SHP77 (cell line): ENCODE measurements at regions not wholly inside any gene's neighbourhood (a gene's known extent, or its start where the extent isn't known, plus 50 kb on each side); places are given as distances from the start of the nearest gene placed in this dataset.

Experiments
- DNase-seq, 2 experiments: peaks; one replicate each; lab custom pipeline; 2025; lab: John Stamatoyannopoulos, UW

DNA sequence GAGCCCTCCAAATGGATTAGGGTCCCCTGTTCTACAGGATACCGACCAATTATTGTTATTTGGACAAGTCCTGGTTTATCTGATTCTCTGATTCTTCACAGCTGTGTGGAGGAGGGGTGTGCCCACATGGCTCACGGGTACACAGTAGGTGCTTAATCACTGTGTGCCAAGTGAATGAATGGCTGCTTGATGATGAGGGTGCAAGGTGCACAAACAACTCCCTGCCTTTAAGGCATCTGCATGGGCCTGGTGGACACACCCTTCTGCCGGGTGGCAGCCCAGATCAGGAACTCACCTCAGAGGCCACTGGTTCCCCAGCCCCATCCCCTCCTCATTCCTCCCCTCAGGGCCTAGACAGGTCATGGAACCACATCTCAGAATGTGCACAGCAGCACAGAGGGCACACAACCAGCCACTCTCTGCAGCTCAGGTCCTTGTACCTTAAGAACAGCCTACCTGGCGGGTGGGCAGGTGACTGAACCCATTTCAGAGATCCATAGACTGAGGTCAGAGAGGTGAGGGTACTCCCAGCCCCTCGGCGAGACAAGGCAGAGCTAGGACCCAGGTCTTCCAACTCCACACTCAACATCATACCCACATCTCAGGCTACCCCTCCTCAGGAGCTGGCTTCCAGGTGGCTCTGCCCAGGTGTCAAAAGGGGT lies 50.3 kb downstream of the SHANK2 start:
- DNase-seq: no peak

DNA sequence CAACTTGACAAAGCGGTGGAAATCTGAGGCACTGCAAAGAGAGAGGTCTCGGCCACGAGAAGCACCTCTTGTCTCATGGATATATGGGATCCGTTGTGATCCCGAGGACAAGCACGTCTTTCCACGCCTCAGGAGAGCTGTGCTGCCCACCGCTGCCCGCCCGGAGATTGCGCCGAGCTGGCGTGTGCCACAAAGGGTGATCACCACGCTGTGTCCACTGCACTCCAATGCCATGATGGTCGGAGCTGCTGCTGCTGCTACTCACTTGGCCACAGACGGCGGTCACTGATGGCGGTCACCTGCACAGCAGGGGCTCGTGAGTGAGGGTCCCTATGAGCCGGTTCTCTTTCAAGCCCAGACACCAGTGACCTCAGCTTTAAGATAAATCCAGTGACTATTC lies 51.1 kb downstream of the SHANK2 start:
- no peak for DNase-seq

DNA sequence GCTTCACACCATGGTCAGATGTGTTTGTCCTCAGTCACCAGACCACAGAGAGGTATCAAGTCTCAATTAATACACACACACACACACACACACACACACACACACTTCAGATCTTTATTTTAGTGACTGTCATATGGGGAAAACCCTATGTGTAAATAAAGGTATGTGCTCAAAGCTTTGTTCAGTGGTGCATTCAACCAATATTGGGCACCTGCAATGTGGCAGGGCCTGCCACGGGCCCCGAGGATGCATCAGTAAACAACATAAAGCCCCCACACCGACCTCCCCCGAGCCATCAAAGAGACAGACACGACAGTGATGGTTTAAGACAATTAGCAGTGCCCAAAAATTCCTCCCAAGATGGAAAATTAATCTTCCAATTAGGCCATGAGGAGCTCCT lies 51.6 kb downstream of the SHANK2 start:
- DNase-seq: no peak

DNA sequence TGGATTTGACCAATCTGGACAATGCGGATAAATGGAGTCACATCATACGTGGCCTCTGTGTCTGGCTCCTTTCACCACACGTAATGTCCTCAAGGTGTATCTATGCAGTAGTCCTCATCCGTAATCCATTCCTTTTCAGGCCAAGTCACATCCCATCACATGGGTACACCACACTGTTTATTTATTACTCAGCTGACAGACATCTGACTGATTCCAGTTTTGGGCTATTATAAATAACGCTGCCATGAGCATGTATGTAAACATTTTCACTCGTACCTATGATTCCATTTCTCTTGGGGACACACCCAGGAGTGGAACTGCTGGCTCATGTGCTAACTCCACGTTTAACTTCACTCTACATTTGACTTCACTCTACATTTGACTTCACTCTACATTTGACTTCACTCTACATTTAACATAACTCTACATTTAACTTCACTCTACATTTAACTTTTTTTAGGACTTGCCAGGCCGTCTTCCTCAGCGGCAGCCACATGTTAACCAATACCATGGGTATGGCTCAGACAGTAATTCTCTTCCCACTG lies 52.1 kb downstream of the SHANK2 start:
- no peak for DNase-seq

DNA sequence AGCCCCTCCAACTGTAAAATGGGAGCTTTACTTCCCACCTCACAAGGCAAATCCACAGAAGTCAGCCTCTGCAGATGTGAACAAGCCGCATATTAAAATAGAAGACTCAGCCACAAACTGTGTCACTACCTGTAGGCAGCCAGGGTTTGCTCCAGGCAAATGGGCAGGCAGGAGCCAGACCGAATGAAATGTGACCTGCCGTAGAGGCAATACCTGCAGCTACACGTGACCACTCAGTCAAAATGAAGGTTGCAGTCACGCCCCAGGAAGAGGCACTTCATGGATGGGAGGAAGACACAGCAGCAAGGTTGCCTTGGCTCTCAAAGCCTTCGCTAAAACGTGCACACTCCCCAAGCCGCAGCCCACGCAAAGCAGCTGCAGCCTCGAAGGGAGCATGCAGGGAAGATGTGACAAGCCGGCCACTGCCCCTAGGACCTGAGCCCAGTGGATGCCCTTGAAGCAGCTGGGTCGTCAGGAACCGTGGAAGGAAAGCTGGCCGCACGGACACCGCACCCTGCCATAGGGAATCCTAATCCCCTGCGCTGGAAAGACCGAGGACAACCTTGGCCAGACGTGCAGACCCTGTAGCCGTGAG lies 53.1 kb downstream of the SHANK2 start:
- DNase-seq: no peak

DNA sequence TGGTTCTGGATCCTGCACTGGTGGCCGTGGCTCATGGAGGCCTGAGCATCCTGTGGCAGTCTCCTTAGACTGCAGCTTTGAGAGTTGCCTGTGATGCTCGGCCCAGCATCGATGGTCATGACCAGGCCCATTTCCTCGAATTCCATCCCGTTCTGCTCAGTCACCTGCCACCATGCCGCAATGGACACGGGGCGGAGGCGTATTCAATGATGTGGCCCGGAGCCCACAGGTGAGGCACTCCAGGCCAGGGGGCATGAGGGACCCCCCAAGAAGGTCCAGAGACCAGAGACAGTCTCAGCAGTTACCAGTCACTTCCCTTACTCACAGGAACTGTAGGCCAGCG lies 53.6 kb downstream of the SHANK2 start:
- no peak for DNase-seq

DNA sequence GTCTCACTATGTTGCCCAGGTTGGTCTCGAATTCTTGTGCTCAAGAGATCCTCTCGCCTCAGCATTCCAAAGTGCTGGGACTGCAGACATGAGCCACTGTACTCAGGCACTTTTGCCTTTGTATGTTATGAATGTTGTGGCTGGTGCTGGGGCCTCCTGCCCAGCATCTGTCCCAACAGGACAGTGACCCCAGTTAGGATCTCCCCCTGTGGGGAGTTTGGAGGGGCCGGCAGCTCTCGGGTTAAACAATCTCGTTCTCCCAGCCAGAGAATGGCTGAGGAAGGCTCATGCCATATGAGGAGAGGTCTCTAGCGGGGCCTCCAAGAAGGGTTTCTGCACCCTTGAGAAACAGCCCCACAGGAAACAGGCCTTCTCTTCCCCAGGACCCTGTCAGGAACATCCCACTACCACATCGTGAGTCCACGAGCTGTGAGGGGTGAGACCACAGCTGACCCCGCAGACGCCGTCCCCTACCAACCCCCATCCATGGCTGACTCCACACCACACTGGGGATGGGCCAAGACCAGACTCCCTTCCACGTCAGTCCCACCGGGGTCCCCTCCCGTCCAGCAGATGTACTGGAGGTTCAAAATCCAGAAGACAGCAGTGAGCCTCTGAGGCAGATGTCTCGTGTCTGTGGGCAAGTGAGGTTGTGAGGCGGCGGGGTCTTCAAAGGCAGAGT lies 54.1 kb downstream of the SHANK2 start:
- no peak for DNase-seq

DNA sequence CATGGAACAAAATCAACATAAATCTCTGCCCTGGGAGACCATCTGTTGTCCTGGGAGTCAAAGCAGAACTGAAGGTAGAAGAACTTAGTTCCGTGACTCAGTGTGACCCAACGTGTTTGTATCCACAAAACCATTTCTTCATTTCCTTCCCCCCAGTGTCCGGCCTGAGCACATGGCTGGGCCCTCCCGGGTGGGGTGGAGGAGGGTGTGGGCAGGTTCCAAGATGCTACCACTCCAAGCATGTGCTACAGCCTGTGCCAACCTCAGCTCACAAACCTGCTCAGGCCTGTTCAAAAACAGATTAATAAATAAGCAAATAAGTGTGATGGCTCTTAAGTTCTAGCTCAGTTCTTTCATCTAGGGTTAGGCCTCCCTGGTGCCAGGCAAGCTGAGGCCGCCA lies 55.3 kb downstream of the SHANK2 start:
- DNase-seq: no peak

DNA sequence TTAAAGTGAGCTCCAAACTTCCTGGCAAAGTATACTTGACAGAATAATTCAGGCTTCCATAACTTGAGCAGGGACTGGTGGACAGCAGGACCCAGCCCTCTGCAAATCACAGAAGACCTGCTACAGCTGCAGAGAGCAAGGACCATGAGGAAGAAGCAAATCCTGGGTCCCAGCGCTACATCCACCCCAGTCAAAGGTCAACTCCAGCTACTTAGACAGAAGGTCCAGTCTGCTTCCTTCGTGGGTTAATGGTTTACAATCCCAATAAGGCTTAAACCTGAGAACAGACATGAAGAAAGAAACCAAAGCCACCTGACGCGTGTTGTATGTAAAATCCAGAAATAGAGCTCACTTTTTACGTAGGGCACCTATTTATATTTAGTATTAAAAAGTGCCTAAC lies 57.7 kb downstream of the SHANK2 start:
- DNase-seq: no peak

DNA sequence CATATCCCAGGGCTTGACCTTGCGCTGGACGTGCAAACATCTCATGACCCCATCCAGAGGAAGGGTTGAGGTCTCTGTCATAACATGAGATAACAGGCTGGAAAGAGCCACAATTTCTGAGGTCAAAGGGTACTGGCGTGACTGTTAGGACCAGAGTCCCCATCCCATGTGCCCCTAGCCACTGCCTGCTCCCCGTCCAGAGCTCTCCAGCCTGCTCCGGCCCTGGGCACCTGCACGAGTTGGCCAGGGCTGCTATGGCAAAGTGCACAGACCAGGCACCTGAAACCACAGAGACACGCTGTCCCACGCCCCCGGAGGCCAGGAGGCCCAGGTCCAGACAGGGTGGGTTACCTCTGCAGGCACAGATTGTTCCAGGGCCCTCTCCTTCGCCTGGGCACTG lies 58.9 kb downstream of the SHANK2 start:
- DNase-seq: no peak

DNA sequence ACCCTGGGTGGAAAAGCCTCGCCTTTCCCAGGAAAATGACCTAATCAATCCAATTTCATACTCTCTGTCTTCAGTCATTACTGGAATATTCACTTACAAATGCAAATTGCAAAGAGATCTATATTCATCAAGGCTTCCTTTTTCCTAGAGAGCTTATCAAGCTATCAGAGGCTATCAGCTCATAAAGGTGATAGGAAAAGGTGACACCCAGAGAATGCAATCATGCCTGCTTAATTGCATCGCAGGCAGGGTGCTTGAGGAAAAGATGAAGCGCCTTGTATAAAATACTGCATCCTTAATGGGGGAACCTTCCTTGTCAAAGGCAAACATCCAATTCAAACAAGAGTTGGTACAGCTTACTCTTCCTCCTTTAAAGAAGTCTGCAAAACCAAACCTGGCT lies 59.7 kb downstream of the SHANK2 start:
- DNase-seq: no peak

DNA sequence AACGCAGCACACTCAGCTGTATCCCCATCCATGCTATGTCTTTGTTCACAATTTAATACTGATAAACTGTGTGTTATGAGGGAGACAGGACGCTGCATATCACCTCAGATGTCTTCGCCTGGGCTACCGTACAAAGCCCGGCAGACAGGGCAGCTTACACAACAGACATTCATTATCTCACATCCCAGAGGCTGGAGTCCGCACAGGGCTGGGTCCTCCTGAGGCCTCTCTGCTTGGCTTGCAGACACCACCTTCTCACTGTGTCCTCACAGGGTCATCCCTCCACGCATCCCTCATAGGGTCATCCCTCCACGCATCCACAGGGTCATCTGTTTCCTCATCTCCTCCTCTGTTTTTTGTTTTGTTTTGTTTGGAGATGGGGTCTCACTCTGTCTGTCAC lies 61.2 kb downstream of the SHANK2 start:
- DNase-seq: no peak

DNA sequence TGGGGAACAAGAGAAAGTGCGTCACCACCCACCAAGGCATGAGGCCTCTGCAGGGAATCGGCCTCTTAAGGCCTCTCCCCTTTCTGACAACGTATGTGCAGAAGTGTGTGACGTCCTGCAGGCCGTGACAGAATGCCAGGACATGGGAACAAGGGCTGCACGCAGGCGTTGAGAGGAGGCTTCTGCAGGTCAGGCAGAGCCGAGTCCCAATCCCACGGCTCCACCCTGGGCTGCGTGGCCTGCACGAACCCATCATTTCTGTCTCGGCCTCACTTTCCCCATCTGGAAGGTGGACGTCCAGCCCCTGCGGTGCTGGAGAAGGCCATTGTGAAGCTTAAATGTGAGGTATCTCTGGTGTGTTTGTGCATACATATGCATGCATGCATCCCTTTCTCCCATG lies 61.8 kb downstream of the SHANK2 start:
- no peak for DNase-seq

DNA sequence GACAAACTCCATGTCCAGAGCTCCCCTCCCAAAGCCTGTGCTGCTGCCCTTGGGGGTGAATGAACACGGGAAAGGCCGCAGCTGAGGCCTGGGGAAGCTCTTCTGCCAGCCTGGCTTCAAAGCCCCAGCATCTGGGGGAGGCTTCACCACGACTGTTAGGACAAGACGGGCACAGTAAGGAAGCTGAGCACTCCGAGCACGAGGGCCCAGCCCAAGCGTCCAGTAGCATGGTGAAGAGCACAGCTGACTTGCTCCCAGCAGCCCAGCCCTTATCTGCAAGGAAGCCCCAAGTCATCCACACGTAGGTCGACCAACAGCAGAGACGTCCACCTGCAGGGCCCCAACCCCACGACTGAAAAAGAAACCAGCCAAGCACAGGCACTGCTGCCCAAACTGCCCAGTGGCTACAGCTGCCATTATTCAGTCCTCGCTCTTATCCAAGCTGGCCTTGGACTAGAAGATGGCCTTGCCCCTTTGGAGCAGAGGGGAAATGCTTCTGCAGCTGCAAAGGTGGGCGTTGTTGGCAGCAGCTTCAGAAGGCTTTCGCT lies 62.5 kb downstream of the SHANK2 start:
- DNase-seq: no peak

DNA sequence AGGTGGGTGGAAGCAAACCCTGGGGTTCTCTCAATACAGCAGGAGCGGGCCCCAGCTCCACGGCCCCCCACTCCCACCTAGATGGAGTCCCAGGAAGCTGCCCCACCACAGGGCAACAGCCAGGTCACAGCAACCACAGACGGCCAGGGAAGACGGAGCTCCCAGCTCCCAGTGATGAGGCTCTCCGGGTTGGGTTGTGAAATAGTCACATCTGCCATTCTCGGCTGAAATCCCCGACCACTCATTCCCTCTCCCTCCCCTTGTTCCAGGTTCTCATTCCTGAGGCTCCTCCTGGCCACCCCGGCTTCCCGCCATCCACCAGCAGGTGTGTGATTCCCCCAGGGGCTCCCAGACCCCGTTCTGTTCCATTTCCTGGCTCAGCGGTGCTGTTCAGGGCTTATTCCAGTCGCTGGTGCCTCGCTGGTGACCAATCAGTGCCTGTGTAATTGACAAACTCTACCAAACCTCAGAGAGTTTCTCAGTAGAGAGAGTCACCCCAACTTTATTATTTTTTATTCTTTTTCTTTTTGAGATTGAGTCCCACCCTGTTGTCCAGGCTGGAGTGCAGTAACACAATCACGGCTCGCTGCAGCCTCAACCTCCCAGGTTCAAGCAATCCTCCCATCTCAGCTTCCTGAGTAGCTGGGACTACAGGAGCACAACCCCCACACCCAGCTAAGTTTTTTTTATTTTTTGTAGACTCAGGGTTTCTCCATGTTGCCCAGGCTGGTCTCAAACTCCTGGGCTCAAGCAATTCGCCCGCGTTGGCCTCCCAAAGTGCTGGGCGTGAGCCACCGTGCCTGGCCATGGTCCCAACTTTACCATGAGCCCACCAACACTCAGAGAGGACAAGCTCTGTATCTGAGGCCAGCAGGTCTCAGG lies 63.2 kb downstream of the SHANK2 start:
- DNase-seq: no peak

DNA sequence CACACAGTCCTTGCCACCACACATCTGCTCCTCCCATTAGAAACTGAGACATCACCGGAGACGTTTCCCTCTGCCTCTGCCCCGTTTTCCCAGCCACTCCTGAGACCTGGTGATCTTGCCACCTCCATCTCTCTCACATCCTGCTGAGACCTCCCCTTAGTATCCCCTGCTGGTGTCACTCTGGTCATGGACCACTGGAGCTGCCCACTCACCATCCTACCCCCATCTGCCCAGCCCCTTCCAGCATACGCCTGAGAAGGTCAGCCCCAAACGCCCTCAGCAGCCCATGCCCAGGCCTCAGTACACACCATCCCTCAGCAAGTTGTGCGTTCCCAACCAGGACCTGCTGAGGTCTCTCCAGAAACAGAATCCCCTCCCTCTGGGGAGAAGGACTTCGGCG lies 64.3 kb downstream of the SHANK2 start:
- DNase-seq: no peak

DNA sequence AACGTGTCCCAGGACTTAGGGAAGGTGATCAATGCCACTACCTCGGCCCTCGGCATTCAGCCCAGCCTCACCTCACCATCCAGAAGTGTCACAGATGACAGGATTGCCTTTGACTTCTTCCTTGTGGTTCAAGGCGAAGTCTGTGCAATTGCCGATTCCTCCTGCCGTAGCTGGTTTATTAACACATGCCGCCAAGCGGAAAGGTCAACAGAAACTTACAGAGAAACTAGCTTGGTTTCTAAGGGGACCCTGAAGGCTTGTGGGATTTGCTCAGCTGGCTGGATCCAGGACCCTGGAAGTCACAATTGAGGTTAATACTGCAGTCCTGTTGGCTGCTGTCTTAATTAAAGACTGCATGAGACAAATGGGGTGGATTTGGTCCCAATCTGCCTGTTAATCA lies 65.6 kb downstream of the SHANK2 start:
- no peak for DNase-seq

DNA sequence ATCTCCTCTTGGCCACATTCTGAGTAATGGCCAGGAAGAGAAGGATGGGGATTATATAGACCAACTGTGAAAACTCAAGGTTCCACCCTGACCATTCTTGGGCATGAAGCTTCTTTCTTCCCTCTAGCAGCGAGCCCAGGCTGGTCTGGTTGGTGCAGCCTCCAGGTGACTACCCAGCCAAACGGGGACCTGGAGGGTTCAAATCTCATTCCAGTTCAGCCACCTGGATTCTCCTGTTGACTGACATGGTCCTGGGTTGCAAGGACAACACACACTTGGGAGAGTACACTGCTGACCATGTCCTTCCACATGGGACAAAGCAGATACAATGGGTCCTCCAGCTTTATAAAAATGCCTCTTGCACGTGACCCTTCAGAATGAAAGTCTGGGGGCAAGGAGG lies 67.0 kb downstream of the SHANK2 start:
- no peak for DNase-seq

DNA sequence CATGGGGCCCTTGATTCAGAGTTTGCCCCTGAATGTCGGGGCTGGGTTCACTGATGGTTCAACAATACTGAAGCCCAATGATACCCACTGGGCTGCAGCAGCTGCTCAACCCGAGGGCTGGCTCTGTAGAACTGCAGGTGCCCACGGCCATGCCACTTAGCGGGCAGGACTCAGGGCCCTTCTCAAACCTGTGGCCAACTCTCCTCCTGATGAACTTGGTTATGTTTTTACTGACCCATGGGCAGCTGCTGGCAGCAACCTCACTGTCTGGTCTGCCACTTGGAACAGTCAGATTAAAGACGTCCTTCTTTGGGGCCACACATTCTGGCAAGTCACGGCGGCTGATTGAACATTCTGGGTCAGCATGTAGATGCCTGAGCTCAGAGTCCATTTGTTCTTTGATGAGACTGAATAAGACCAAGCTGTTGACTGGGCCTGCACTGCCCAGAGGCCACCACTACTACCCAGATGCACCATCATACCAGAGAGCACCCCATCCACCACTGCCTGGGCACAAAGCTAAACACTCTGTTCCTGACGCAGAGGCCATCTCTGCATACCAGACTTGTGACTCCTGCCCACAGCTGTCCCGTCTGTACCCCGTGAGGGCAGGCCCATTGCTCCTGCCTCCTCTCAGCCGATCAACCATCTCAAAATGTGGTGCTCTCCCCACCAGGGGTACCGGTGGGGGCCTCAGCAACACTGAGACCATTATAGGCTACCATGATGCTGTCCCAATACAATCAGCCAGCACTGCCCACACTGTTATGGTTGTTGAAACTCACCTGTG lies 67.8 kb downstream of the SHANK2 start:
- no peak for DNase-seq

DNA sequence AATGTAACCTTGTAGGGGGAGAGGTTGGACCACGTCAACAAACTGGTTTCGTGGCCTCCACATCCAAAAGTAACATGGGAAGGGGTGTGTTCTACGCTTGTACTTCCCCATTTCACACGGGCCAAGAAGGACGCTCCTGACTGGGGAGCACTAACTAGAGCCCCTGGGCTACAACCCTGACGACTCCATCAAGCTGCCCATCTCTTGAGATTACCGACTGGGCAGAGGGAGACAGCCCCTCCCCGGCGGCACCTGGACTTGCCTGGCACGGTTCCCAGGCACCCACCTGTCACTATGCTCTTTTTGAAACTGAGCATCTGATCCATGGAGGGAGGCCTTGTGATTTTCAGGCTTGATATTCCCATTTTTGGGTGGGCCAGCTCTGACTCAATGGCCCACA lies 68.5 kb downstream of the SHANK2 start:
- DNase-seq: peak; percentile 7 to 18
